Erythroblast (primary cell): ENCODE measurements at regions not wholly inside any gene's neighbourhood (a gene's known extent, or its start where the extent isn't known, plus 50 kb on each side); places are given as distances from the start of the nearest gene placed in this dataset.
A peak's percentile ranks its signal among the peaks of the same experiment; 100 is the strongest.
"Not testable (repeated sequence)": the region's sequence is repeated elsewhere in the genome, so short reads cannot be mapped to it uniquely, and the experiment has no call there.

Experiments used
- DNase-seq, 2 experiments: peaks; one replicate each; lab custom pipeline; 2025; lab: John Stamatoyannopoulos, UW
- GATA1 ChIP-seq: IDR thresholded peaks from 2 replicates; pipeline ENCODE4 v1.6.1; 2011; ENCODE audit warnings: low read depth, mild to moderate bottlenecking, control low read depth, low read length, moderate library complexity
- POLR2A ChIP-seq: IDR thresholded peaks from 2 replicates; pipeline ENCODE4 v1.6.1; 2011; ENCODE audit warnings: mild to moderate bottlenecking, low read length

DNA sequence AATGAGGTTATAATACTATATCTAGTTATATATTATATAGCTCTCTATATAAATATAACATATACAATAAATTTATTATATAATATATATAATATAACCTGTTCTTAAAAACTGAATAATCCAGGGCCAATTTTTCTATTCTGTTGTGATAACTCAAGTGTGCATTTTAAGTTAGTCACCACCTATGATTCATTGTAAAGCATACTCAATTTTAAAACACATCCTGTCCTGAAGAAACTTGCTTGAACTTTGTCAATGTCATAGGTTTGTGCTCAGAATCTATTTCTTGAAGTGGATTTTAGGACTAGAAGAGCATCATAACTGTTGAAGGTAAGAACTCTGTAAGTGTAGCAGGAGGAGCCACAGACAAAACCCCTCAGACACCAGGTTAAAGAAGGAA, 1209.8 kb downstream of the REEP3 start:
- TF ChIP-seq GATA1 = no peak
- no peak for TF ChIP-seq POLR2A
- no peak for DNase-seq

- TF ChIP-seq POLR2A (no peak), GATA1 (no peak)
- no peak for DNase-seq
These were observed 1211.3 kb downstream of the REEP3 start for GRCh38 chr10:64732372-64732957.

GRCh38 chr10:64733980-64734379, 1212.8 kb downstream of the REEP3 start:
- DNase-seq = peak; percentile 37 to 59
- TF ChIP-seq GATA1 (no peak), POLR2A (no peak)

DNA sequence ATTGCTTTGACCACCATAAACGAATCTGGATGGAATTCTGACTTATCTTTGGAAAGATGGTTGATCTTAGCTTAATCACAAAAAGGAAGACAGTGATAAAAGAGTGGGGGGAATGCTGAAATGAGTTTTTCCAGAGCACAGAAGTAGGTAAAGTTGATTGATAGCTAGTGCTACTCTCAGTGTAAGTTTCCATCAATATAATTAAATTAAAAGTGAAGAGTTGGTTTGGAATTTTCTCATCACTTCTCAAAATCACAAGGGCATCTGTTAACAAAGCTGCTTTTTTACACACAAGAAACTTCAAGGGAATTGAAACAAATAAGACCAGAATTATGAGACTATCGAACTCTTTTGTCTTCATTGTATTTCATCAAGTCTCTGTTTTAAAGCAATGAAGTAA, 1217.3 kb downstream of the REEP3 start:
- TF ChIP-seq GATA1 (no peak), POLR2A (no peak)
- no peak for DNase-seq

DNA sequence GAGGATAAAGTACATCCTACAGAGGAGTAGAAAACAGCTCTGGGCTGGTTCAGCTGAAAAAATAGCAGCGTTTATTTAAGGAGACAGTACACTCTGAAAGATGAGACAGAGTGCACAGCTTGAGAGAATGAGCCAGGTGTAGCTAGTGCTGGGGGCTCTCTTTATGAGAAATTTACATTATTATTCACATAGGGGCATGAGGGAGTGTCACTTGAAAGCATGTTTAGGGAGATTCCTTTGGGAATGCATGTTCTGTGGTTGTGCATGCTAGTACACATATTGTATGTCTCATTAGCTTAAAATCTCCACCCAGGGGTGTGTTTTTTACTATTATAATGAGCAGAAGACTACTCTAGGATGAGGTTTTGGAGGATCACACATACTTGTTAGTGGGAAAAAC, 1224.4 kb downstream of the REEP3 start:
- TF ChIP-seq GATA1 = no peak
- no peak for TF ChIP-seq POLR2A
- DNase-seq = no peak

GRCh38 chr10:64750672-64751071, 1229.5 kb downstream of the REEP3 start:
- DNase-seq = no peak
- TF ChIP-seq POLR2A (no peak), GATA1 (no peak)

- no peak for DNase-seq
- TF ChIP-seq POLR2A = no peak
These were observed 1232.3 kb downstream of the REEP3 start for GRCh38 chr10:64753516-64753915.

- DNase-seq = no peak
- TF ChIP-seq GATA1 = no peak
- TF ChIP-seq POLR2A = no peak
These were observed 1239.2 kb downstream of the REEP3 start for GRCh38 chr10:64760371-64760770.

DNA sequence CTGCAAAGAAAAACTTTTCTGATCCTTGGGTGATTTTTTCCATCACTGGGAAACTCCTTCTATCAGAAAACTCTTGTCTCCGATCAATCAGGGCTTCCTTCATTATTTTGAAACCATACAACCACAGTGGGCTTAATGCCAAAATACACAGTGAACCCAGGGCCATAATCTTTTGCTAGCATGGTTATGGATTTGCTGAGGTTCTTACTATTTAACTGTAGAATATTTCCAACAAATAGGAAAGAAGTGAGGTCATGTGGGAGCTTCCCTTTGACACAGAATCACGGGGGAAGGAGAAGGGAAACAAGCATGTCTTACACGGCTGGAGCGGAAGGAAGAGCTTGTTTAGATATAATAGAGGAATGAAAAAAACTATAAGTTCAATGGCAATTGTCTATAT, 1241.7 kb downstream of the REEP3 start:
- no peak for TF ChIP-seq GATA1
- TF ChIP-seq POLR2A = no peak

DNA sequence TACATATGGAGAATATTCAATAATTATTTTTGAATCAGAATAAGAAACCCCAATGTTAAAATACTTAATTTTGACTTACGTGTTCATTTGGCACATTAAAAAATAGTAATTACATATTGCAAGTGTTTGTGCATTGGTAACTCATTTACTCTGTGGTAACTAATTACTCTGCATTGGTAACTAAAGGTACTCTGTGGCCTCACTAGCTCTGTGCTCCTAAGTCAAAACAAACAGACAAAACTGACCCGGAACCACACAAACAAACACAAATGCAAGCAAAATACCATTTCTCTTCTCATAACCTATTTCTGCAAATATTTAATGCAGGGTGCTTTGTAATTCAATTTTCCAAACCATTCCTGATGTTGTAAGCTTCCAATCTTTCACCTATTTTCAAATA, 1244.3 kb downstream of the REEP3 start:
- DNase-seq = no peak
- TF ChIP-seq POLR2A (no peak), GATA1 (no peak)

More for the DNA sequence above, 1241.7 kb downstream of the REEP3 start:
- no peak for DNase-seq

- TF ChIP-seq POLR2A = no peak
- TF ChIP-seq GATA1 = no peak
- DNase-seq = no peak
These were observed 1250.3 kb downstream of the REEP3 start for GRCh38 chr10:64771253-64772050.

DNA sequence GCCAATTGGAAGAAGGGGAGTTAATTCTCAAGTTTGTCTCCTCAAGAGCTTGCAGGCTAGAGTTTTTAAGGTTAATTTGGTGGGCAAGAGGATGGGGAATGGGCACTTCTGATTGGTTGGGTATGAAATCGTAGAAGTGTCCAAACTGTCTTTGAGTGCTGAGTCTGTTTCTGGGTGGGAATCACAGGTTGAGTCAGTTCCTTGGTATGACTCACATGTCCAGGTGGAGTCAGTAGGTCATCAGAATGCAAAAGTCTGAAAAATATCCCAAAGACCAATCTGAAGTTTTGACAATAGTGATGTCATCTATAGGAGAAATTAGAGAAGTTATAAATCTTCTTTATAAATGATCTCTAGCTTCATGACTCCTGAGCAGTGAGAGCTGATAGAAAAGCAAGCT, 1252.2 kb downstream of the REEP3 start:
- DNase-seq = no peak
- no peak for TF ChIP-seq GATA1
- no peak for TF ChIP-seq POLR2A

DNA sequence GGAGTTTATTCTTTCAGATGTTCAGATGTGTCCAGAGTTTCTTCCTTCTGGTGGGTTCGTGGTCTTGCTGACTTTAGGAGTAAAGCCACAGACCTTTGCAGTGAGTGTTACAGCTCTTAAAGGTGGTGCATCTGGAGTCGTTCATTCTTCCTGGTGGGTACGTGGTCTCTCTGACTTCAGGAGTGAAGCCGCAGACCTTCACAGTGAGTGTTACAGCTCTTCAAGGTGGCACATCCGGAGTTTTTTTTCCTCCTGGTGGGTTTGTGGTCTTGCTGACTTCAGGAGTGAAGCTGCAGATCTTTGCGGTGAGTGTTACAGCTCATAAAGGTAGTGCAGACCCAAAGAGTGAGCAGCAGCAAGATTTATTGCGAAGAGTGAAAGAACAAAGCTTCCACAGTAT, 1263.2 kb downstream of the REEP3 start:
- DNase-seq = not testable (repeated sequence)

- DNase-seq = no peak
- TF ChIP-seq GATA1 = no peak
These were observed 1264.6 kb downstream of the REEP3 start for GRCh38 chr10:64785816-64786215.

DNA sequence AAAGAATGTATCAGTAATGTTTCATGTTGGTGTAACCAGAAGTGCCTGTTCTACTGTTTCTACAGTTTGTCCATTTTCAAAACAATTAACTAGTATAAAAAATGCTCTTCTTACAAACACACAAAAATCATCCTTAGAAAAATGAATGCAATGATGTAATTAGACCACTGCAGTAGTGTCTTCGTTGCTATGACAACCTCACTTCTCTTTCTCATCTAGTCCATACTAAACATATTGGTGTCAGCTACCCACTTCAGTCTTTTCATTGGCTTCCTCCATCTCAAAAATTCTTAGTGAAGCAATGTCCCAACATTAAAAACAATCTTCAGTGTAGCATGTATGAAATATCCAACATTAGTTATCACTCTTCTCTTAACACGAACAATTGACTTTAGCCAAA, 1265.8 kb downstream of the REEP3 start:
- TF ChIP-seq POLR2A (no peak), GATA1 (no peak)
- no peak for DNase-seq

DNA sequence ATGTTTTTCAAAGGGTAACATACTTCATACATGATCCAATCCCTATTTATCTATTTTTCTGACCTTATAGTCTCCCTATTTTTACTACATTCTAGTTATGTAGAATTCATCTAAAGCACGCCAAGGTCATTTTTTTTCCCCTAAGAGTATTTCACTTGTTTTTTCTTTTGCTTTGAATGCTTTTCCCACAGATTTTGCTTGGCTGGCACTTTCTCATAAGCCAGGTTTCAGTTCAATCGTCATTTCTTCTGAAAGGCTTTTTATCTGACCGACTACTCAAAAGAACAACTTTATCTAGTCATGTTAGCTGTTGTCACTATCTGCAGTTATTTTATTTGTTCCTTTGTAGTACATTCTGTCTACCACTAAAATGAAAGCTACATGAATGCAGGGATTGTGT, 1274.6 kb downstream of the REEP3 start:
- no peak for DNase-seq
- TF ChIP-seq POLR2A (no peak), GATA1 (no peak)
